HG02678 (cell line): ENCODE measurements at regions not wholly inside any gene's neighbourhood (a gene's known extent, or its start where the extent isn't known, plus 50 kb on each side); places are given as distances from the start of the nearest gene placed in this dataset.
"Not testable (repeated sequence)": the region's sequence is repeated elsewhere in the genome, so short reads cannot be mapped to it uniquely, and the experiment has no call there.

ENCODE experiments used
- ATAC-seq: cut with Tn5 transposase; IDR thresholded peaks from one replicate; pipeline ENCODE4 v1.9.1; 2021; ENCODE audit warnings: mild to moderate bottlenecking, moderate library complexity; ENCODE audit not compliant: unreplicated experiment

- no peak for ATAC-seq
Observed at GRCh38 chr1:188762166-188762743, 1715.4 kb downstream of the BRINP3 start.

DNA sequence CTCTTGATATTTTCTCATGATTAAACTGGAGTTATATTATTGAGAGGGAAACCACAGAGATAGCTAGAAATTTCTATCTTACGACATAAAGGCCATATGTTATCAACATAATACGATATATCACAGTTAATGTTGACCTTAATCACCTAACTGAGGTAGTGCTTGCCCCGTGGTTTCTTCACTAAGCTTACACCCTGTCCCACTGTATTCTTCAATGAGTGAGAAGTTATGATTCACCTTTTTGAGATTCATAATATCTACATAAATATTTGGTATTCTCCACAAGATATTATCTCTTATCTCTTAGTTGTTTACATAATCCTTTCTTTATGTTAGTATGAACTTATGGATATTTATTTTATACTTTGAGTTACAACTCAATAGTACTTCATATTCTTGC, 1714.1 kb downstream of the BRINP3 start:
- no peak for ATAC-seq

DNA sequence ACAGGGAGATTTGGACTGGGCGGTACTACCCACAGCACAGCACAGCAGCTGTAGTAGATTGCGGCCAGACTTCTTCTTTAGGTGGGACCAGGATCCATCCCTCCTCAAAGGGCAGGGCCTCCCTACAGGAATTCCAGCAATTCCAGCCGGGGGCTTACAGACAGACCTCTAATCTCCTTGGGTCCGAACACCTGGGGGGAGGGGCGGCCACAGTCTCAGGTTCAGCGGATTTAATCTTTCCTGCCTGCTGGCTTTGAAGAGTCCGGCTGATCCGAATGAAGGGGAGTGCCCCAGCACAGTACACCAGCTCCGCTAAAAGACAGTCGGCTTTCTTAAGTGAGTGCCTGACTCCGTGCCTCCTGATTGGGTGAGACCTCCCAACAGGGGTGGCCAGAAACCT, 1708.5 kb downstream of the BRINP3 start:
- ATAC-seq: no peak

DNA sequence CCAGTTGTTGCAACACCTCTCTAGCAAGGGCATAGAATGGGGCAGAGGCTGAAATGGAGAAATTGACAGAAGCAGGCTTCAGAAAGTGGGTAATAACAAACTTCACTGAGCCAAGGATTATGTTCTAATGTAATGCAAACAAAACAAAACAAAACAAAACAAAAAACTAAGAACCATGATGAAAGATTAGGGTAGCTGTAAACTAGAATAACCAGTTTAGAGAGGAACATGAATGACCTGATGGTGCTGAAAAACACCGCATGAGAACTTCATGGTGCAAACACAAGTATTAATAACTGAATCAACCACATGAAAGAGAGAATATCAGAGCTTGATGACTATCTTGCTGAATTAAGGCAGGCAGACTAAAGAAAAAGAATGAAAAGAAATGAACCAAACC, 1707.7 kb downstream of the BRINP3 start:
- ATAC-seq: no peak

DNA sequence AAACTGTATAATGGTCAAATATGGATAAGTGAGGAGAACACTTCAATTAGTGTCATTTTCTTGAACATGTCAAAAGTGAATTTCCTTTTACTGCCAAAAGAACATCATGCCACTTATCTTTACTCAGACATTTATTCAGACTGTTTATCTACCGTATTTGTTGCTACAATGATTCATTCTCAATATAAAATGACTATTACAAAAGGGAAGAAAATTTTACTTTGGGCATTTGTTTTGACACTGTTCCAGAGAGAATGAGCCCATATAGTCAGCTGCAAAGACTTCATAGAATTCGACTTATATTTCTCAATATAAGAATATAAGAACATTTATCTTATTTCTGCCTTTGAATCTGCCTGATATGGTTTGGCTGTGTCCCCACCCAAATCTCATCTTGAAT, 1699.1 kb downstream of the BRINP3 start:
- ATAC-seq: no peak

DNA sequence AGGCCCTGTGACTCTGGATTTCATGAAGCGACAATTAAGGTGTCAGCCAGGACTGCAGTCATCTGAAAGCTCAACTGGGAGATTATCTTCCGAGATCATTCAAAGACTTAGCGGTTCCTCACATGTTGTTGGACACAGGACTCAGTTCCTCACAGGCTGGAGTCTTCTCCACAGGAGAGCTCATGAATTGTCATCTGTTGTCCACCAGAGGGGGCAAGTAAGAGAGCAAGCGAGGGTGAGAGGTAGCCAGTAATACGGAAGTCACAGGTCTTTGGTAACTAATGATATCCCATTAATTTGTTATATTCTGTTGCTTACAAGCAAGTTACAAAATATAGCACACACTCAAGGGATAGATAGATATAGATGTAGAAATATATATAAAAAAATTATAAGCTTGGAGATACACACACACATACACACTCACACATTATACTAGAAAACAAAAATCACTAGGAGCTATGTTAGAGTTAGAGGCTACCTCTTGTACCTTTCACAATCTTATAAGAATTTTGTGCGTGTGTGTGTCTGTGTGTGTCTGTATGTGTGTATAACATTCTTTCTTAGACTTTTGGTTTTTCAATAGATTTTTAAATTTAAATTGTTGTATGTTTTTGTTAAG, 1695.3 kb downstream of the BRINP3 start:
- ATAC-seq: peak; percentile 93

DNA sequence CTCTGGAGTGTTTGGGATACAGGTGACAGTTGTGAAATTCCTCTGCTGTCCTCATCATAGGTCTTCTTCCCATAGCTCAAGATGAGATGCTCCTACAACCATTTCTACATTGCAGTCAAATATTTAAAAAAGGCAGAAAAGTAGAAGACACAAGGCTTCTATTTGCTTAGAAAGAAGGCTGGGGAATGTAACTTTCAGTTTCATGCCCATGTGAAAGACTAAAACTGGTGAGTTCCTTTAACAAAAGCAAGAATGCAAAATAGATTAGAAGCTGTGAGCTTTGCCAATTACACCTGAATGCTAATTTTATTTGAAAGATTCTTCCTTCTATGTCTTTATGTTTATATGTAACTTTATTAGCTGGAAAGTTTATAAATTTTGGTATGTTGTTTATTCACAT, 1682.7 kb downstream of the BRINP3 start:
- ATAC-seq: no peak

- not testable (repeated sequence) for ATAC-seq
Observed at GRCh38 chr1:188812153-188812552, 1665.5 kb downstream of the BRINP3 start.

- not testable (repeated sequence) for ATAC-seq
Observed at GRCh38 chr1:188812836-188813573, 1664.7 kb downstream of the BRINP3 start.

DNA sequence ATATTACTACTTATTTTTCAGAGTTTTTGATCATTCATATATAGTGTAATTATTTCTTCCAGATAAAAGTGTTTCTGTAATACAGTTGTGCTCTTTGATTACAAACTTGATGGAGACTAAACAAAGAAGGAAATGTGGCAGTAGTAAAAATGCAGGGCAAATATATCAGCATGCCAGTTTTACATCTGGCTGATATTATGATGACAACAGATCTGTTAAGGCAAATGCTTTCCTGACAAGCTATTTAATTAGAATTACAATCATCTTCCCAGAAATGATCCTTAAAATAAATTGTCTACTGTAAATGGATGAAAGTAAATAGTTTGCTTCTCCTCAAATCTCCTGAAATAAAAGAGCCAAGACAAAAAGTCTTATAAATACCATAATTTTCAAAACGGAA, 1659.8 kb downstream of the BRINP3 start:
- no peak for ATAC-seq

- no peak for ATAC-seq
Observed at GRCh38 chr1:188822248-188822647, 1655.4 kb downstream of the BRINP3 start.

DNA sequence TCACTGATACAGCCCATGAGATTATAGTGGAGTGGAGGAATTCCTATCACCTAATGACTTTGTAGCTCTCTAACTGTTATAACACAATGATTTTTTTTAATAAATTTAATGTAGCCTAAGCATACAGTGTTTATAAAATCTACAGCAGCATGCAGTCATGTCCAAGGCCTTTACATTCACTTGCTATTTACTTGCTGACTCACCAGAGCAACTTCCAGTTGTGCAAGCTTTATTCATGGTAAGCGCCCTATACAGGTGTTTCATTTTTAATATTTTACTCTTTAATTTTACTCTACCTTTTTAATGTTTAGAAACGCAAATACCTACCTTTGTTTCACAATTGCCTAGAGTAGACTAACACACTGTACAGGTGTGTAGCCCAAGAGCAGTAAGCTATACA, 1652.2 kb downstream of the BRINP3 start:
- no peak for ATAC-seq

GRCh38 chr1:188826800-188827199, 1650.9 kb downstream of the BRINP3 start:
- ATAC-seq: no peak

DNA sequence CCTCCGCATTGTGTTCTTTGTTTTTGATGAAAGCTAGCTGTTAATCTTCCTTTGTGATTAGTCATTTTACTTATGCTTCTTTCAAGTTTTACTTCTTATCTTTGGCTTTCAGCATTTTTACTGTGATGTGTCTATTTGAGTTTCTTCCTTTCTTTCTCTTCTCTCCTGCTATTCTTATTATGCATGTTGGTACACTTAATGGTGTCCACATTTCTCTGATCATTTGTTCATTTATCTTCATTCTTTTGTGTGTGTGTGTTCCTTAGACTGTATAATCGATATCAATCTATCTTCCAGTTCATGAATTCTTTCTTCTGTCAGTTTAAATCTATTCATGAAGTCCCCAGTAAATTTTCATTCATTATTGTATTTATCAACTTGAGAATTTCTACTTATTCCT, 1650.3 kb downstream of the BRINP3 start:
- ATAC-seq: no peak

GRCh38 chr1:188841111-188841696, 1636.5 kb downstream of the BRINP3 start:
- ATAC-seq: not testable (repeated sequence)

GRCh38 chr1:188846468-188846867, 1631.2 kb downstream of the BRINP3 start:
- ATAC-seq: no peak

DNA sequence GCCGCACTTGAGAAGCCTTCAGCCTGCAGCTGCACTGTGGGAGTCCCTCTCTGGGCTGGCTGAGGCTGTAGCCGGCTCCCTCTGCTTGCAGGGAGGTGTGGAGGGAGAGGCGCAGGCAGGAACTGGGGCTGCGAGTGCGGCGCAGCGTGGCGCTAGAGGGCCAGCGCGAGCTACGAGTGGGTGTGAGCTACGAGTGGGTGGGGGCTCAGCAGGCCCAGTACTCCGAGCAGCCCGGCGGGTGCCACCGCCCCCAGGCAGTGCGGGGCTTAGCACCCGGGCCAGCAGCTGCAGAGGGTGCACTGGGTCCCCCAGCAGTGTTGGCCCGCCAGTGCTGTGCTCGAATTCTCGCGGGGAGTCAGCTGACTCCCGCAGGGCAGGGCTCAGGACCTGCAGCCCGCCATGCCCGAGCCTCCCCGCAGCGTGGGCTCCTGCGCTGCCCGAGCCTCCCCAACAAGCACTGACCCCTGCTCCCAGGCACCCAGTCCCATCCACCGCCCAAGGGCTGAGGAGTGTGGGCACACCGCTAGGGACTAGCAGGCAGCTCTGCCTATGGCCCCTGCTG, 1620.1 kb downstream of the BRINP3 start:
- no peak for ATAC-seq

- no peak for ATAC-seq
Observed at GRCh38 chr1:188867614-188868013, 1610.0 kb downstream of the BRINP3 start.

- ATAC-seq: no peak
Observed at GRCh38 chr1:188871164-188871563, 1606.5 kb downstream of the BRINP3 start.

GRCh38 chr1:188872376-188872775, 1605.3 kb downstream of the BRINP3 start:
- ATAC-seq: no peak

DNA sequence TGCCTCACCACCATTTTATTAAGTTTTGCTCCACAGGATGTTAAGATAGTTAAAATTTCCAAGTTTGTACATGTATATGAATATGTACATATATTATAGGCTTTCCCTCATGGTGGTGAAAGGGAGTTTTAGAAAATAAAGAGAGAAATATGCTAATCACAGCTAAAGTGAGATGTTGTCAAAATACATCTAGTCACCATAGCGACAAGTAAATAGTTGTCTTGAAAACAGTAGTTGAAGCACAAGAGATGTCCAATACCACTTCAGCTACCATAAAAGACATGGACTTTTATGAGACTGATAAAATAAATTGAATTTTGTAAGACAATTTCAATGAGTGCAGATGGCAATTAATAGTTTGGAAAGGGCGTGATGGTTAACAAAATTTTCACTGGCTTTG, 1600.0 kb downstream of the BRINP3 start:
- ATAC-seq: no peak

- no peak for ATAC-seq
Observed at GRCh38 chr1:188888386-188888785, 1589.3 kb downstream of the BRINP3 start.
